ENCODE measurements at regions not wholly inside any gene's neighbourhood (a gene's known extent, or its start where the extent isn't known, plus 50 kb on each side); places are given as distances from the start of the nearest gene placed in this dataset.

DNA sequence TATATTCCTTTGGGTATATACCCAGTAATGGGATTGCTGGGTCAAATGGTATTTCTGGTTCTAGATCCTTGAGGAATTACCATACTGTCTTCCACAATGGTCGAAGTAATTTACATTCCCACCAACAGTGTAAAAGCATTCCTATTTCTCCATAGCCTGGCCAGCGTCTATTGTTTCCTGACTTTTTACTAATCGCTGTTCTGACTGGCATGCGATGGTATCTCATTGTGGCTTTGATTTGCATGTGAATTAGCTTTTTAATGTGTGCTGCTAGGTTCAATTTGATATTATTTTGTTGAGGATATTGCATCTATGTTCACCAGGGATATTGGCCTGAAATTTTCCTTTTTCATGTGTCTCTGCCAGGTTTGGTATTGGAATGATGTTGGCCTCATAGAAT lies 67.4 kb upstream of the VRK2 start (continued):
- TF ChIP-seq, protein P1, sequence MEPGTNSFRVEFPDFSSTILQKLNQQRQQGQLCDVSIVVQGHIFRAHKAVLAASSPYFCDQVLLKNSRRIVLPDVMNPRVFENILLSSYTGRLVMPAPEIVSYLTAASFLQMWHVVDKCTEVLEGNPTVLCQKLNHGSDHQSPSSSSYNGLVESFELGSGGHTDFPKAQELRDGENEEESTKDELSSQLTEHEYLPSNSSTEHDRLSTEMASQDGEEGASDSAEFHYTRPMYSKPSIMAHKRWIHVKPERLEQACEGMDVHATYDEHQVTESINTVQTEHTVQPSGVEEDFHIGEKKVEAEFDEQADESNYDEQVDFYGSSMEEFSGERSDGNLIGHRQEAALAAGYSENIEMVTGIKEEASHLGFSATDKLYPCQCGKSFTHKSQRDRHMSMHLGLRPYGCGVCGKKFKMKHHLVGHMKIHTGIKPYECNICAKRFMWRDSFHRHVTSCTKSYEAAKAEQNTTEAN (CRISPR knock-in tag; conservative IDR thresholded peaks at IDR 0.05): no peak

DNA sequence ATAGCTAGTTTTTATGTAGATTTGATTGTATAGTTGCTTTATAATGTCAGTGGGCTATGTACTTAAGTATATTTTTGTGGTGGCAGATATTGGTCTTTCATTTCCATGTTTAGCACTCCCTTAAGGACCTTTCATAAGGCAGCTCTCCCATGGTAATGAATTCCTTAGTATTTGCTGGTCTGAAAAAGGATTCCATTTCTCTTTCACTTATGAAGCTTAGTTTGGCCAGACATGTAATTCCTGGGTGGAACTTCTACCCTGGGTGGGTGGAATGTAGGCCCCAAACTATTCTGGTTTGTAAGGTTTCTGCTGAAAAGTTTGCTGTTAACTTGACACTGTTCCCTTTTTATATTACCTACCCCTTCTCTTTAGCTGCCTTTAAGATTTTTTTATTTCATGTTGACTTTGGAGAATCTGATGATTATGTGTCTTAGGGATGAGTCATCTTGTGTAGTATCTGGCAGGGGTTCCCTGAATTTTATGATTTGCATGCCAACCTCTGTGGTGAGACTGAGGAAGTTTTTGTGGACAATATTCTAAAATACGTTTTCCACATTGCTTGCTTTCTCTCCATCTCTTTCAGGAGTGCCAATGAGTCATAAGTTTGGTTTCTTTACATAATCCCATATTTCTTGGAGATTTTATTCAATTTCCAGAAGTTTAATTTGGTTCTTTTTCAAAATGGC lies 65.4 kb upstream of the VRK2 start:
- H3K9ac ChIP-seq (ENCODE audit: insufficient read depth, low read depth, low read length): no peak overlapping the region
- H3K27me3 ChIP-seq (ENCODE audit: control insufficient read depth in 1 of 2, insufficient read depth in 2 of 2, low read length in 2 of 2): no peaks in the 10 kb centered on the region
- ChIA-PET POLR2A (no interaction called here), CTCF (ENCODE audit: low intra/inter-chr PET ratio, low total read pairs) (no interaction called here)
- no peak for FAIRE-seq
- H3K9me3 ChIP-seq (ENCODE audit: low read length): no peaks in the 10 kb centered on the region
- TF ChIP-seq POLR2AphosphoS2 (IDR thresholded peaks at IDR 0.05; ENCODE audit: low read depth, low read length): no peak
- TF ChIP-seq THAP8 (CRISPR knock-in tag; IDR thresholded peaks at IDR 0.05; ENCODE audit: borderline replicate concordance): no peak
- TF ChIP-seq, protein P2, sequence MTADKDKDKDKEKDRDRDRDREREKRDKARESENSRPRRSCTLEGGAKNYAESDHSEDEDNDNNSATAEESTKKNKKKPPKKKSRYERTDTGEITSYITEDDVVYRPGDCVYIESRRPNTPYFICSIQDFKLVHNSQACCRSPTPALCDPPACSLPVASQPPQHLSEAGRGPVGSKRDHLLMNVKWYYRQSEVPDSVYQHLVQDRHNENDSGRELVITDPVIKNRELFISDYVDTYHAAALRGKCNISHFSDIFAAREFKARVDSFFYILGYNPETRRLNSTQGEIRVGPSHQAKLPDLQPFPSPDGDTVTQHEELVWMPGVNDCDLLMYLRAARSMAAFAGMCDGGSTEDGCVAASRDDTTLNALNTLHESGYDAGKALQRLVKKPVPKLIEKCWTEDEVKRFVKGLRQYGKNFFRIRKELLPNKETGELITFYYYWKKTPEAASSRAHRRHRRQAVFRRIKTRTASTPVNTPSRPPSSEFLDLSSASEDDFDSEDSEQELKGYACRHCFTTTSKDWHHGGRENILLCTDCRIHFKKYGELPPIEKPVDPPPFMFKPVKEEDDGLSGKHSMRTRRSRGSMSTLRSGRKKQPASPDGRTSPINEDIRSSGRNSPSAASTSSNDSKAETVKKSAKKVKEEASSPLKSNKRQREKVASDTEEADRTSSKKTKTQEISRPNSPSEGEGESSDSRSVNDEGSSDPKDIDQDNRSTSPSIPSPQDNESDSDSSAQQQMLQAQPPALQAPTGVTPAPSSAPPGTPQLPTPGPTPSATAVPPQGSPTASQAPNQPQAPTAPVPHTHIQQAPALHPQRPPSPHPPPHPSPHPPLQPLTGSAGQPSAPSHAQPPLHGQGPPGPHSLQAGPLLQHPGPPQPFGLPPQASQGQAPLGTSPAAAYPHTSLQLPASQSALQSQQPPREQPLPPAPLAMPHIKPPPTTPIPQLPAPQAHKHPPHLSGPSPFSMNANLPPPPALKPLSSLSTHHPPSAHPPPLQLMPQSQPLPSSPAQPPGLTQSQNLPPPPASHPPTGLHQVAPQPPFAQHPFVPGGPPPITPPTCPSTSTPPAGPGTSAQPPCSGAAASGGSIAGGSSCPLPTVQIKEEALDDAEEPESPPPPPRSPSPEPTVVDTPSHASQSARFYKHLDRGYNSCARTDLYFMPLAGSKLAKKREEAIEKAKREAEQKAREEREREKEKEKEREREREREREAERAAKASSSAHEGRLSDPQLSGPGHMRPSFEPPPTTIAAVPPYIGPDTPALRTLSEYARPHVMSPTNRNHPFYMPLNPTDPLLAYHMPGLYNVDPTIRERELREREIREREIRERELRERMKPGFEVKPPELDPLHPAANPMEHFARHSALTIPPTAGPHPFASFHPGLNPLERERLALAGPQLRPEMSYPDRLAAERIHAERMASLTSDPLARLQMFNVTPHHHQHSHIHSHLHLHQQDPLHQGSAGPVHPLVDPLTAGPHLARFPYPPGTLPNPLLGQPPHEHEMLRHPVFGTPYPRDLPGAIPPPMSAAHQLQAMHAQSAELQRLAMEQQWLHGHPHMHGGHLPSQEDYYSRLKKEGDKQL (CRISPR knock-in tag; IDR thresholded peaks at IDR 0.05; ENCODE audit: low read depth): no peak
- no peak for TF ChIP-seq SMARCE1 (IDR thresholded peaks at IDR 0.05; ENCODE audit: borderline replicate concordance)
- TF ChIP-seq SPEN (CRISPR knock-in tag; IDR thresholded peaks at IDR 0.05; ENCODE audit: low read depth): no peak
- no peak for TF ChIP-seq NFIB (CRISPR knock-in tag; IDR thresholded peaks at IDR 0.05; ENCODE audit: borderline replicate concordance)
- TF ChIP-seq ELF4 (CRISPR knock-in tag; IDR thresholded peaks at IDR 0.05; ENCODE audit: borderline replicate concordance): no peak
- no peak for TF ChIP-seq ZNF749 (CRISPR knock-in tag; IDR thresholded peaks at IDR 0.05; ENCODE audit: borderline replicate concordance)
- no peak for TF ChIP-seq ATF4 (CRISPR knock-in tag; IDR thresholded peaks at IDR 0.05)
- TF ChIP-seq HNF4G (IDR thresholded peaks at IDR 0.05; ENCODE audit: borderline replicate concordance, low read depth, low read length): no peak
- no peak for TF ChIP-seq HNF4G (CRISPR knock-in tag; IDR thresholded peaks at IDR 0.05; ENCODE audit: borderline replicate concordance, low read depth)
- TF ChIP-seq ZNF878 (CRISPR knock-in tag; IDR thresholded peaks at IDR 0.05): no peak
- no peaks in the 10 kb centered on the region for H3K4me1 ChIP-seq (ENCODE audit: insufficient read depth, low read length)
- no TSS peak for BruUV-seq (replicated peaks)
- H3K4me3 ChIP-seq (replicated peaks in 1 of 3; ENCODE audit: insufficient read depth in 1 of 3, low read depth in 2 of 3, low read length in 3 of 3): no peak overlapping the region
- DNase-seq (ENCODE audit: low spot score): no peak
- 0% methylated on average over 1 of the region's 1 CpG for WGBS (ENCODE audit: low lambda C conversion rate)
- ATAC-seq: no peak
- no peak overlapping the region for H3K27ac ChIP-seq (ENCODE audit: extremely low read length, insufficient read depth, low read length)
- no peak overlapping the region for H3K4me2 ChIP-seq (ENCODE audit: low read depth, low read length)
- no peaks in the 10 kb centered on the region for H3K36me3 ChIP-seq (replicated peaks in 1 of 2; ENCODE audit: control insufficient read depth in 1 of 2, insufficient read depth in 2 of 2, low read length in 2 of 2)
- in situ Hi-C loops (cut with HindIII; ENCODE audit: extremely low pct_ligation_motif_present, low pct_unique_long_range_greater_than_20kb): no loop called here
- intact Hi-C loops (cut with micrococcal nuclease; ENCODE audit: unreplicated experiment): loop anchor here (5.0 kb wide), 1 partner anchor 1619 kb away; no protein-coding TSS in a partner anchor
- H3K79me2 ChIP-seq (ENCODE audit: insufficient read depth, low read length): no peaks in the 10 kb centered on the region
- H4K20me1 ChIP-seq (ENCODE audit: insufficient read depth, low read length): no peaks in the 10 kb centered on the region
- H2AFZ ChIP-seq (ENCODE audit: low read length): no peak overlapping the region
